GM12872 (cell line): ENCODE measurements at regions not wholly inside any gene's neighbourhood (a gene's known extent, or its start where the extent isn't known, plus 50 kb on each side); places are given as distances from the start of the nearest gene placed in this dataset.

Experiments
- TF ChIP-seq, protein P1 (sequence below): IDR thresholded peaks from 3 replicates; pipeline ENCODE4 v1.5.1; 2011; ENCODE audit warnings: low read depth, mild to moderate bottlenecking, low read length, moderate library complexity; ENCODE audit not compliant: insufficient read depth

DNA sequence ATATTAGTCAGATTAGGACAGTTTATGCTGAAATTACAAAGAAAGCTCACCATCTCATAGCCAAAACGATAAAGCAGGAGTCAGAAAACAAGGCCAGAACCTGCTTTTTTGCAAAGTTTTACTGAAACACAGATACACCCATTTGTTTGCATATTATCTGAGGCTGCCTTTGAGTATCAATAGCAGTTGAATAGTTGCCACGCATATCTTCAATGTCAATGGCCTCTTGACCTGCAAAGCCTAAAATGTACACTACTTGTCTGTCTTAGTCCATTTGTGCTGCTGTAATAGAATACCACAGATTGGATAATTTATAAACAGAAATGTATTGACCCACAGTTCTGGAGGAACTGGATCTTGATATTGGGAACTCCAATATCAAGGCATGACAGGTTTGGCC, 94.1 kb upstream of the NT5E start:
- TF ChIP-seq, protein P1, sequence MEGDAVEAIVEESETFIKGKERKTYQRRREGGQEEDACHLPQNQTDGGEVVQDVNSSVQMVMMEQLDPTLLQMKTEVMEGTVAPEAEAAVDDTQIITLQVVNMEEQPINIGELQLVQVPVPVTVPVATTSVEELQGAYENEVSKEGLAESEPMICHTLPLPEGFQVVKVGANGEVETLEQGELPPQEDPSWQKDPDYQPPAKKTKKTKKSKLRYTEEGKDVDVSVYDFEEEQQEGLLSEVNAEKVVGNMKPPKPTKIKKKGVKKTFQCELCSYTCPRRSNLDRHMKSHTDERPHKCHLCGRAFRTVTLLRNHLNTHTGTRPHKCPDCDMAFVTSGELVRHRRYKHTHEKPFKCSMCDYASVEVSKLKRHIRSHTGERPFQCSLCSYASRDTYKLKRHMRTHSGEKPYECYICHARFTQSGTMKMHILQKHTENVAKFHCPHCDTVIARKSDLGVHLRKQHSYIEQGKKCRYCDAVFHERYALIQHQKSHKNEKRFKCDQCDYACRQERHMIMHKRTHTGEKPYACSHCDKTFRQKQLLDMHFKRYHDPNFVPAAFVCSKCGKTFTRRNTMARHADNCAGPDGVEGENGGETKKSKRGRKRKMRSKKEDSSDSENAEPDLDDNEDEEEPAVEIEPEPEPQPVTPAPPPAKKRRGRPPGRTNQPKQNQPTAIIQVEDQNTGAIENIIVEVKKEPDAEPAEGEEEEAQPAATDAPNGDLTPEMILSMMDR = no peak

- TF ChIP-seq, protein P1 = peak; percentile 88
These were observed 94.9 kb upstream of the NT5E start for GRCh38 chr6:85354761-85355618.

DNA sequence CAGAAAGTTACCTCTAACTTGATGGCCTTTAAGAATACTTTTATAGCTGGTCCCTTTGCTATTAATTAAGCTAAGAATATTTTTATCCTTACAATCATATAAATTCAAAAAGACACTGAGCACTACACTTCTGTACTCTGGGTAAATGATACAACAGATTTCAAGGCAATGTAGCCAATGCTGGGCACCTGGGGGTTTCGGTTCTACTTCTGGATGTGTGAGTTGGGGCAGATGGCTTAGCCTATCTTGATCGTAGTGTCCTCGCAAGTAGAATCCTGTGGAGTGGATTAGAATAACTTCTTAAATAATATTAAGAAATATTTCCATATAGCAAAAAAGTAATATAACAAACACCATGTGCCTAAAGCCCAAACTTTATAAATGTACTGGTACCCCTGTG, 96.9 kb upstream of the NT5E start:
- TF ChIP-seq, protein P1 = no peak

- TF ChIP-seq, protein P1 = no peak
These were observed 101.2 kb upstream of the NT5E start for GRCh38 chr6:85348643-85349042.

GRCh38 chr6:85347812-85348211, 102.1 kb upstream of the NT5E start:
- TF ChIP-seq, protein P1 = no peak

DNA sequence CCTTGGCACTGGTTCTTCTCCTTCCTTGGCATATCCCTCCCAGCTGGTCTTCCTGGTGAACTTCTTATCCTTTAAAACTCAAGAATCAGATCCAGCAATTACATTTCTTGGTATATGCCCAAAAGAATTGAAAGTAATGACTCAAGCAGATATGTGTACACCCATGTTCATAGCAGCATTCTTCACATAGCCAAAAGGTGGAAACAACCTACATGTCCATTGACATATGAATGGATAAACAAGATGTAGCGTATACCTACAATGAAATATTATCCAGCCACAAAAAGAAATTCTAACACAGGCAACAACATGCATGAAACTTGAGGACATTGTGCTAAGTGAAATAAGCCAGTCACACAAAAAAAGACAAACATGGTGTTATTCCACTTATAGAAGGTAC, 103.7 kb upstream of the NT5E start:
- TF ChIP-seq, protein P1 = no peak

GRCh38 chr6:85344996-85345395, 104.9 kb upstream of the NT5E start:
- TF ChIP-seq, protein P1 = no peak
